Mammary epithelial cell (primary cell): ENCODE measurements at regions not wholly inside any gene's neighbourhood (a gene's known extent, or its start where the extent isn't known, plus 50 kb on each side); places are given as distances from the start of the nearest gene placed in this dataset.

Experiments
- EZH2 ChIP-seq: IDR thresholded peaks from 2 replicates; pipeline ENCODE4 v1.6.1; 2012; ENCODE audit warnings: low read length, inconsistent platforms, borderline replicate concordance
- TF ChIP-seq, protein P1 (sequence below), 2 donors: IDR thresholded peaks in 1 of 2; conservative IDR thresholded peaks in 1 of 2; 2 replicates each; pipeline ENCODE4 v1.5.1; 2011 to 2012; ENCODE audit warnings: inconsistent platforms in 2 of 2, low read length in 2 of 2, mild to moderate bottlenecking in 2 of 2, control low read depth in 1 of 2, low read depth in 1 of 2; ENCODE audit not compliant: insufficient read depth in 1 of 2; ENCODE audit errors: extremely low read depth in 1 of 2

DNA sequence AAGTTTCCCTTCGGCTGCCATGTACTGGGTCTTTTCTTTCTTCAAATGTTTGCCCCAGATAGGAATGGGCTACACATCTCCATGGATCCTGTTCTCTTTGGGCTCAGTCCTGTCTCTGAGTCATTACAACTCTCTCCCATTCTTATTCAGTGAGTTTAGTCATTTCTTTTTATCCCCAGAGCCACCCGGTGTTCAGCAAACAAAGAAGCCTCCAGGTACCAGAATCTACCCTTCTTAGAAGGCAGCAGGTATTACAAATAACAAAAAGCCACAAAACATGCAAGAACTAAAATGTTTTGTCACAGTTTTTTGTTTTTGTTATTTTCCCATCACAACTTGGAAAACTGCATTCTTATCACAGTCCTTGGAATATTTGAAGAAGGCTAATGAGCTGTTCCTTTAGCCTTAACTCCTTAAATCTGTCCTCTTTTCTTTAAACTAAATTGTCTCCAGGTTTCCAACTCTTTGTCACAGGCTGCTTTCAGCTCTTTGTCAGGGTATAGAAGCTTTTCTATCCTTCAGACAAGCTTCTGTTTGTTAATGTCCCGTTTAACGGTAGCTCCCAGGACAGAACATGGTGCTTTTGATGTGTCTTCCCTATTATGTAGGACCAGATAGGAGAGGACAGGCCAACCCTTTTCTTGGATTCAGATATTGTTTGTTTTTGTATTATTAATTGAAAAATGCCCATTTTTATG lies 215.5 kb upstream of the HTR2A start:
- TF ChIP-seq, protein P1, sequence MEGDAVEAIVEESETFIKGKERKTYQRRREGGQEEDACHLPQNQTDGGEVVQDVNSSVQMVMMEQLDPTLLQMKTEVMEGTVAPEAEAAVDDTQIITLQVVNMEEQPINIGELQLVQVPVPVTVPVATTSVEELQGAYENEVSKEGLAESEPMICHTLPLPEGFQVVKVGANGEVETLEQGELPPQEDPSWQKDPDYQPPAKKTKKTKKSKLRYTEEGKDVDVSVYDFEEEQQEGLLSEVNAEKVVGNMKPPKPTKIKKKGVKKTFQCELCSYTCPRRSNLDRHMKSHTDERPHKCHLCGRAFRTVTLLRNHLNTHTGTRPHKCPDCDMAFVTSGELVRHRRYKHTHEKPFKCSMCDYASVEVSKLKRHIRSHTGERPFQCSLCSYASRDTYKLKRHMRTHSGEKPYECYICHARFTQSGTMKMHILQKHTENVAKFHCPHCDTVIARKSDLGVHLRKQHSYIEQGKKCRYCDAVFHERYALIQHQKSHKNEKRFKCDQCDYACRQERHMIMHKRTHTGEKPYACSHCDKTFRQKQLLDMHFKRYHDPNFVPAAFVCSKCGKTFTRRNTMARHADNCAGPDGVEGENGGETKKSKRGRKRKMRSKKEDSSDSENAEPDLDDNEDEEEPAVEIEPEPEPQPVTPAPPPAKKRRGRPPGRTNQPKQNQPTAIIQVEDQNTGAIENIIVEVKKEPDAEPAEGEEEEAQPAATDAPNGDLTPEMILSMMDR (conservative IDR thresholded peaks at IDR 0.05 in 1 of 2, IDR thresholded peaks at IDR 0.05 in 1 of 2; ENCODE audit: extremely low read depth in 1 of 2, insufficient read depth in 1 of 2, low read depth in 1 of 2, low read length in 2 of 2), result no peak
- no peak for TF ChIP-seq EZH2
